Endothelial cell of umbilical vein (primary cell): ENCODE measurements at regions not wholly inside any gene's neighbourhood (a gene's known extent, or its start where the extent isn't known, plus 50 kb on each side); places are given as distances from the start of the nearest gene placed in this dataset.

ENCODE experiments used
- CTCF ChIP-seq, 2 donors: IDR thresholded peaks; 1 replicate in 1 of 2; 2 replicates in 1 of 2; pipeline ENCODE4 v1.5.1; 2011; ENCODE audit warnings: low read length in 2 of 2, mild to moderate bottlenecking in 2 of 2, moderate library complexity in 2 of 2, control low read depth in 1 of 2, inconsistent platforms in 1 of 2, low read depth in 1 of 2; ENCODE audit not compliant: insufficient read depth in 1 of 2; ENCODE audit errors: extremely low read depth in 1 of 2
- EZH2 ChIP-seq: IDR thresholded peaks from 2 replicates; pipeline ENCODE4 v1.6.1; 2012; ENCODE audit warnings: borderline replicate concordance, low read depth, mild to moderate bottlenecking, moderate library complexity, low read length, inconsistent platforms; ENCODE audit not compliant: severe bottlenecking
- FOS ChIP-seq: IDR thresholded peaks from 2 replicates; pipeline ENCODE4 v1.6.1; 2011; ENCODE audit warnings: mild to moderate bottlenecking, low read length, moderate library complexity, borderline replicate concordance; ENCODE audit not compliant: insufficient read depth
- JUN ChIP-seq: IDR thresholded peaks from 2 replicates; pipeline ENCODE4 v1.6.1; 2011; ENCODE audit warnings: borderline replicate concordance, low read depth; ENCODE audit not compliant: insufficient read length, insufficient read depth
- MAX ChIP-seq: IDR thresholded peaks from 2 replicates; pipeline ENCODE4 v1.6.1; 2011; ENCODE audit not compliant: insufficient read depth, insufficient read length
- MYC ChIP-seq: IDR thresholded peaks from one replicate; pipeline ENCODE4 v1.6.1; 2011; ENCODE audit warnings: mild to moderate bottlenecking, low read depth, low read length
- POLR2A ChIP-seq: IDR thresholded peaks from 2 replicates; pipeline ENCODE4 v1.6.1; 2012; ENCODE audit warnings: low read depth, mild to moderate bottlenecking, control low read depth, low read length
- POLR2AphosphoS5 ChIP-seq: IDR thresholded peaks from 2 replicates; pipeline ENCODE4 v1.6.1; 2012; ENCODE audit warnings: low read depth, mild to moderate bottlenecking, control low read depth, low read length, moderate library complexity; ENCODE audit not compliant: insufficient read depth

GRCh38 chr18:69161383-69162028 lies 239.2 kb upstream of the DOK6 start:
- TF ChIP-seq CTCF (IDR thresholded peaks at IDR 0.05; ENCODE audit: extremely low read depth in 1 of 2, insufficient read depth in 1 of 2, low read depth in 1 of 2, low read length in 2 of 2) (no peak), POLR2A (no peak), JUN (no peak), EZH2 (no peak), POLR2AphosphoS5 (no peak), MAX (no peak), FOS (no peak), MYC (no peak)
